HG02973 (cell line): ENCODE measurements at regions not wholly inside any gene's neighbourhood (a gene's known extent, or its start where the extent isn't known, plus 50 kb on each side); places are given as distances from the start of the nearest gene placed in this dataset.
"Not testable (repeated sequence)": the region's sequence is repeated elsewhere in the genome, so short reads cannot be mapped to it uniquely, and the experiment has no call there.

Experiments used
- ATAC-seq: cut with Tn5 transposase; IDR thresholded peaks from one replicate; pipeline ENCODE4 v1.9.1; 2021; ENCODE audit warnings: moderate library complexity; ENCODE audit not compliant: unreplicated experiment

DNA sequence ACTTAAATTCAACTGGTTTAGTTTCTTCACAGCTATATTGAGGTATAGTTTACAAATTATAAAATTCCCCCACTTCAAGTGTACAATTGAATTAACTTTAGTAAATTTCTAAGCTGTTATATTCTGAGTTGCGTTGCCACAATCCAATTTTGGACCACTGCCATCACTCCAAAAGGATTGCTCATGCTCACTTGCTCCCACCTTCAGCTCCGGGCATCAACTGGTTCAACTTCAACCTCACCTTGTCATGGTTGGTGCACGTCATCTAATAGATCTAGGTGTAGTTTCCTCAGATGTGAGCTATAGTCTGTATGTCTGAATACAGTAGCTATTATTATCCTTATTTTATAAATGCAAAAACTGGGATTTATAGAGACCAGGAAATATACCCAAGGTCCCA lies 942.5 kb upstream of the WWC1 start:
- ATAC-seq = no peak

DNA sequence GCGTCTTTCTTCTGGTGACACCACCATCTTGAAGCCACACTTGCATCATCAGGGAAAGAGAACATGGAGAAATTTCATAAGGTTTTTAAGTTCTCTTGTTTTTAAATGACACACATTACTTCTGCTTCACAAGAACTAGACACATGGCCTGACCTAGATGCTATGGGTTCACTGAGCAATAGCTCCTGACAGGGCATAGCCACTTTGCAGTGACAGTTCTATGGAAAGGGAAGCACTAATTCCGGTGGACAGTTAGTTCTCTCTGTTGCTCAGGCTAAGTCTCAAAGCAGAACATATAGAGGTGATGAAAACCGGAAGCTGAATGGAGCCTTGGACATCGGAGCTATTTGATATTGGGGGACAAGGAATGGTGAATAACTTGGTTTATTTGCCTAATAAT lies 940.1 kb upstream of the WWC1 start:
- ATAC-seq = no peak

DNA sequence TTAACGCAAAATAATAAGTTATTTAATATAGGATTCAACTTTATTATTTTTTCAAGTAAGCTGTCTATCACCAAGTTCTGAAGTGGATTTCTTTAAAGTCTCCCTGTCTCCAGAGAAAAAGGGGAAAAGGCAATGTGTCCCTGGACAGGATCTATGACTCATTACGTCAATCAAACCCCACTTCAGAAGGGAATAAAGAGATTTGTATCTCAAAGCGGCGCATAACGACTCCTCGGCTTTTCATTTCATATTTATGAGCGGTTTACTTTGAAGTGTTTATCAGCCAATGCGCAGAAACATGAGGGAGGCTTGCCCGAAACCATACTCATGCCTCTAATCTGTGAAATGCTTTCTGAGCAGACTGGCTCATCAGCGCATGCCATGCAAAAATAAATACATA lies 938.6 kb upstream of the WWC1 start:
- no peak for ATAC-seq

GRCh38 chr5:167355346-167355745 lies 936.1 kb upstream of the WWC1 start:
- ATAC-seq = no peak

- no peak for ATAC-seq
Measured at GRCh38 chr5:167356374-167356773, 935.1 kb upstream of the WWC1 start.

DNA sequence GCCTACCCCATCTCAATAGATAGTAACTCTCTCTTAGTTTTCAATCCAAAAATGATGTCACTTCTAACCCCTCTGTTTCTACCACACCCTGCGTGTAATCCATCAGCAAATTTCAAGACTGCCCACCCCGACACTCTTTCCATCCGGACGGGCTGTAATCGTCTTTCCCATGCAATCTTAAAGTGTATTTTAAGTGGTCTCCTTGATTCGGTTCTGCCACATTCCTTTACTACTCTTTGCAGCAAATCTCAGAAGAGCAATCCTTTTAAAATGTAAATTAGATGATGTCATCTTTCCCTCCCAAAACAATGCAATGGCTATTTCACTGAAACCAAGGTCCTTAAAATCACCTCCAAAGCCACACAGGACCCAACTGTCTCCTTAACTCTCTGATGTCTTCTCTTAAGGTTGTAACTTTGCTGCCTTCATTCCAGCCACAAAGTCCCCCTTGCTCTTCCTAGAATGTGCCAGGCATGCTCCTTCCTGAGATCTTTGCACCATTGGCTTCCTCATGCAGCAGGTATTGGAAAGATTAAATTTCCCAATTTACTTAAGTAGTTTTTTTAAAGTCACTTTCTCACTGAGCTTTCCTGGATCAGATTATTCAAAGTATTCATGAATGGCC lies 932.5 kb upstream of the WWC1 start:
- no peak for ATAC-seq

DNA sequence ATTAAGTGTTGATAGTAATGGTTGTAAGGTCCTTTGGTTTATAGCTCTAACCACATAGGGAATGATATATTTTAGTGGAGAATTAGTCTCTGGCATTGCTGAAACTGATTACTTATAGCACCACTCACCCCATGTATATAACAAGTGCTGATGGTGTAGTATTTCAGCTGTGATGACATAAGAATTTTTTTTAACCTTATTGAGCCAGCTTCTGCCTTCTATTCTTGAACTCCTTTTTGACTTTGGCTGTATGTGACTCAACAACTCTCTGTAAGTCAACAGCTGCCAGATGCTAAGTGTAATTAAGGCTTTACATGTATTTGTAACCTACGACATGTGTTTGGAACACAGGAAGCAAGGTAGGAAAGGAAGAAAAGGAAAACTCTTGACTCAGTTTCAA lies 929.6 kb upstream of the WWC1 start:
- no peak for ATAC-seq

GRCh38 chr5:167363065-167363464 lies 928.4 kb upstream of the WWC1 start:
- no peak for ATAC-seq

- ATAC-seq = no peak
Measured at GRCh38 chr5:167375125-167375524, 916.3 kb upstream of the WWC1 start.

DNA sequence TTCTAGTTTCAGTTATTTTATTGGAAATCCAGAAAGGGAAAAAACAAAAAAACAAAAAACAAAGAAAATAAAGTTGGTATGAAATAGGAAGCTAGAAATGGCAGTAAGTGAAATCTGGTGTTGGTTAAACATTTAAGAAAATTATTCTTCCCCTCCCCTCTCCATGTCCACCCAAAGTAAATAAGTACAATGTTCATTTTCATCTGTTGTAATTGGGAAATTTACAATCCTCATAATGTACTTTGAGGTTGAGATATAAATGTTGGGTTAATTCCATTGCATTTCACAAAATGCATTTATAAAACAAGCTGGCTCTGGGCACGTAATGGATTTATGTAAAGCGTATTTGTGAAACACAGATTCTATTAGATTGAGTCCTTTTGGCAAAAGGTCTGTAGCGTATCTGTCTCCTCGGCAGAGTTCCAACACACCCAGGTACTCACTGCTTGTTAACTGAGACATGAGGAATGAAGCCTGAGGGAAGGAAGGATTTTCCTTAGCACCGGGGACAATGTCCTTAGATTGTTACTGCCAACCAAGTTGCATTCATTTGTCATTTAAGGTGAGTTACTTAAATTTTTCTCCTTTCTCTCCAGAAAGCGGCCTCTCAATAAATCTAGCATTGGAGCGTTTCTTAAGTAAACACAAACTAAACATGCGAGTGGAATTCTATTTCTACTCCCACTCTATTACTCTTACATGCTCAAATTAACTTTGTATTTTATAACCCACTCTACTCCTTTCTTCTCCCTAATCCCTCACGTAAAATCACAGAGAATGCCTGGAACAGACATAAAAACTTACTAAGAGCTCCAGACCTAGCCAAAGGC lies 912.3 kb upstream of the WWC1 start:
- ATAC-seq = no peak

DNA sequence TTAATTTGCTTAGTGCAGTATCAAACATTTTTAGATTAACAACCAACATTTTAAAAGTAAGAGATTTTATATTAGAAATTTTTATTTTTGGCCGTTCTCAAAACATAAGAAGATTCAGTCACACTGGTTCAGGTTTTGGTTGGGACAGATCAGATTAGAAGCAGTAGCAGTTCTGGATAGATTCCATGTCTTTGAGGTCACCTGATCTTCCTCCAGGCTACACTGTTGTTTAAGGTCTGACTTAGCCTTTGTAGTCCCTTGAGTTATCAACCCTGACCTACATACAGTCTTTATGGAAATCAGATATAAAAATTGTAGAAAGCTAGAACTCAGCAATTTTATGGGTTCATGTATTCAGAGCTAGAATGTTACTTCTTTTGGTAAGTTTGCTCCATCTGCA lies 910.0 kb upstream of the WWC1 start:
- no peak for ATAC-seq

GRCh38 chr5:167389537-167389936 lies 901.9 kb upstream of the WWC1 start:
- ATAC-seq = no peak

DNA sequence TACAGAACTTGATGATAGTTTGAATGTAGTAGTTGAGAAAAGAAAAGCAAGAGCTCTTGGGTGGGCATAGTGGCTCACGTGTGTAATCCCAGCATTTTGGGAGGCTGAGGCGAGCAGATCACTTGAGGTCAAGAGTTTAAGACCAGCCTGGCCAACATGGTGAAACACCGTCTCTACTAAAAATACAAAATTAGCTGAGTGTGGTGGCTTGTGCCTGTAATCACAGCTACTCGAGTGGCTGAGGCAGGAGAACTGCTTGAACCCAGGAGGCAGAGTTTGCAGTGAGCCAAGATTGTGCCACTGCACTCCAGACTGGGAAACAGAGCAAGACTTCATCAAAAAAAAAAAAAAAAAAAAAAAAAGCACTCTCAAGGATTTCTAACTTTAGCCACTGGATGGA lies 900.2 kb upstream of the WWC1 start:
- not testable (repeated sequence) for ATAC-seq

- no peak for ATAC-seq
Measured at GRCh38 chr5:167392240-167392639, 899.2 kb upstream of the WWC1 start.

- no peak for ATAC-seq
Measured at GRCh38 chr5:167393358-167393757, 898.1 kb upstream of the WWC1 start.

- no peak for ATAC-seq
Measured at GRCh38 chr5:167402671-167403070, 888.8 kb upstream of the WWC1 start.

DNA sequence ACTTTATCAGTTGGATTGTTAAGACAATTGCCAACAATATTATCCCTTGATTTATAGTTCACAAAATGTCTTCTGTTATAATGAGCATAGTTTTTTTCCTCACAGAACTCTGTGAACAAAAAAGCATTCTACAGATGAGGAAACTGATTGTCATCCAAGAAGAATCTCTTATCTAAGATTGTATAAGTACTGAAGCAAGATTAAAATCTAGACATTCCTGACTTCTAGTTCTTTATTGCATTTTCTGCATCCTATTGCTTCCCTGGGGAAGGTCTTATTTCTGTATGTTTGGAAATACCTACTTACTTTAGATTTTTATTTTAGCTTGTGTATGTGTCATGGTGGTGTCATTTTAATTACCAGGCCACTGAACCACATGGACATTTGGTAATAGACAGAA lies 884.9 kb upstream of the WWC1 start:
- no peak for ATAC-seq

GRCh38 chr5:167412556-167412955 lies 878.9 kb upstream of the WWC1 start:
- ATAC-seq = no peak

GRCh38 chr5:167413506-167413905 lies 877.9 kb upstream of the WWC1 start:
- ATAC-seq = no peak

DNA sequence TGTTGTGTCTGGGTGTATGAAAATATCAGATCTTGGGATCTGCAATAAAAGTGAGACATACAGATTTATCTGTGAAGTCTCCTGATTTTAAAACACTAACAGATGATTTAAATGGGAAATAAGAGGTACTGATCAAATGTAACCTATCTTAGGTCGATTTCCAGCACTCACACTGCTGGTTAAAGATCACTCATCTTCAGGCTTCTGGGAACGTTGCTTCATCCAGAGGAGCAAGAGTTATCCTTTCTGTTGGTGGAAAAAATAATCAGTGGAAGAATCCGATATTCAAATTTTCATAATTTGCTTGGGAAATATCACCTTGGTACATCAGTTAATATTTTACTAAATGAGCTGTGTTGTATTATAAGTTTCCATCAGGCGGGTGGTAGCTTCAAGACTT lies 876.8 kb upstream of the WWC1 start:
- ATAC-seq = no peak

GRCh38 chr5:167415779-167416746 lies 875.4 kb upstream of the WWC1 start:
- no peak for ATAC-seq

DNA sequence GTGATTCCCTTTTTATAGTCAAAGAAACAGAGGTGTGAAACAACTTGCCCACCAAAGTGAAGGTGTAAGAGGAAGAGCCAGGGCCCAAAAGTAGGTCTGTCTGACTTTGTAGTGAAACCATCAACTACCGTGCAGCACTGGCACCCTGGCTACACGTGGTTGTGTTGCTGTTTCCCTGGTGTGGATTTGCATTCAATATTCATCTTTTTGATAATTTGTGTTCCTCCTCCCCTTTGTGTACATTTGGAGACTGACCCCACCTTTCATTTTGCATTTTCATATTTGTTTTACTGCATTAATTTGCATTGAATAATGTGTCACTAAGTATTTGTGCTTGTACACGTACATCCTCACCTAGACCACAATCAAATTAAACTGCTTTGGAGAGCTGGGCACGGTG lies 873.8 kb upstream of the WWC1 start:
- no peak for ATAC-seq
